Subcutaneous abdominal adipose tissue (tissue), 5 donors: ENCODE measurements at regions not wholly inside any gene's neighbourhood (a gene's known extent, or its start where the extent isn't known, plus 50 kb on each side); places are given as distances from the start of the nearest gene placed in this dataset.

Source experiments
- H3K27ac ChIP-seq: one replicate; pipeline ENCODE4 v1.7.0; 2013; ENCODE audit warnings: low read depth, mild to moderate bottlenecking, inconsistent platforms, low read length, moderate library complexity
- H3K27me3 ChIP-seq, 5 donors: one replicate each; pipeline ENCODE4 v1.7.0; 2013; ENCODE audit warnings: low read length in 5 of 5, inconsistent platforms in 1 of 5; ENCODE audit not compliant: control insufficient read depth in 5 of 5, insufficient read depth in 4 of 5
- H3K36me3 ChIP-seq, 5 donors: one replicate each; pipeline ENCODE4 v1.7.0; 2013; ENCODE audit warnings: low read length in 5 of 5; ENCODE audit not compliant: control insufficient read depth in 5 of 5, insufficient read depth in 5 of 5
- H3K4me1 ChIP-seq, 5 donors: one replicate each; pipeline ENCODE4 v1.7.0; 2013; ENCODE audit warnings: low read length in 5 of 5, mild to moderate bottlenecking in 3 of 5, moderate library complexity in 1 of 5; ENCODE audit not compliant: control insufficient read depth in 5 of 5, insufficient read depth in 5 of 5
- H3K4me3 ChIP-seq, 5 donors: one replicate each; pipeline ENCODE4 v1.7.0; 2013; ENCODE audit warnings: low read length in 5 of 5, low read depth in 1 of 5
- H3K9ac ChIP-seq, 5 donors: one replicate each; pipeline ENCODE4 v1.7.0; 2013; ENCODE audit warnings: low read length in 5 of 5, mild to moderate bottlenecking in 4 of 5, moderate library complexity in 3 of 5
- H3K9me3 ChIP-seq, 5 donors: one replicate each; pipeline ENCODE4 v1.7.0; 2013; ENCODE audit warnings: low read length in 5 of 5; ENCODE audit not compliant: control insufficient read depth in 5 of 5
- donor health status: healthy.
- donor health status: healthy.
- donor health status: healthy.
- donor health status: healthy.
- donor health status: healthy.

GRCh38 chr15:70241561-70242320 is 144.0 kb upstream of the TLE3 start:
- no peaks in the 10 kb centered on the region for H3K27me3 ChIP-seq
- H3K36me3 ChIP-seq: no peaks in the 10 kb centered on the region
- peaks cover 0 to 14% (median 6%) of the 10 kb centered on the region in 5 donors for H3K4me1 ChIP-seq
- no peak overlapping the region for H3K9ac ChIP-seq
- H3K9me3 ChIP-seq: no peaks in the 10 kb centered on the region
- H3K27ac ChIP-seq: no peak overlapping the region
- no peak overlapping the region for H3K4me3 ChIP-seq

GRCh38 chr15:70240820-70241430 is 143.2 kb upstream of the TLE3 start:
- Histone ChIP-seq H3K4me3 (no peak overlapping the region), H3K9ac (no peak overlapping the region), H3K4me1 (peaks cover 0 to 6% (median 0%) of the 10 kb centered on the region in 5 donors), H3K9me3 (no peaks in the 10 kb centered on the region), H3K27ac (no peak overlapping the region), H3K36me3 (no peaks in the 10 kb centered on the region), H3K27me3 (no peaks in the 10 kb centered on the region)

- Histone ChIP-seq H3K4me1 (peaks cover 0 to 2% (median 0%) of the 10 kb centered on the region in 5 donors), H3K9ac (no peak overlapping the region), H3K27ac (no peak overlapping the region), H3K4me3 (no peak overlapping the region), H3K9me3 (no peaks in the 10 kb centered on the region), H3K27me3 (no peaks in the 10 kb centered on the region), H3K36me3 (no peaks in the 10 kb centered on the region)
Measured at GRCh38 chr15:70240082-70240481, 142.4 kb upstream of the TLE3 start.

GRCh38 chr15:70238917-70239316 is 141.2 kb upstream of the TLE3 start:
- H3K9me3 ChIP-seq: no peaks in the 10 kb centered on the region
- H3K36me3 ChIP-seq: no peaks in the 10 kb centered on the region
- H3K27me3 ChIP-seq: no peaks in the 10 kb centered on the region
- H3K4me1 ChIP-seq: no peaks in the 10 kb centered on the region
- H3K4me3 ChIP-seq: no peak overlapping the region
- H3K9ac ChIP-seq: no peak overlapping the region
- H3K27ac ChIP-seq: no peak overlapping the region

- no peaks in the 10 kb centered on the region for H3K27me3 ChIP-seq
- H3K4me3 ChIP-seq: no peak overlapping the region
- H3K36me3 ChIP-seq: no peaks in the 10 kb centered on the region
- no peaks in the 10 kb centered on the region for H3K4me1 ChIP-seq
- no peaks in the 10 kb centered on the region for H3K9me3 ChIP-seq
- no peak overlapping the region for H3K9ac ChIP-seq
- no peak overlapping the region for H3K27ac ChIP-seq
Measured at GRCh38 chr15:70237626-70238025, 139.9 kb upstream of the TLE3 start.

GRCh38 chr15:70236341-70237086 is 138.8 kb upstream of the TLE3 start:
- H3K27ac ChIP-seq: no peak overlapping the region
- H3K36me3 ChIP-seq: no peaks in the 10 kb centered on the region
- no peak overlapping the region for H3K9ac ChIP-seq
- no peaks in the 10 kb centered on the region for H3K4me1 ChIP-seq
- no peak overlapping the region for H3K4me3 ChIP-seq
- no peaks in the 10 kb centered on the region for H3K27me3 ChIP-seq
- peaks cover 0 to 9% (median 2%) of the 10 kb centered on the region in 5 donors for H3K9me3 ChIP-seq

GRCh38 chr15:70235347-70235746 is 137.6 kb upstream of the TLE3 start:
- Histone ChIP-seq H3K4me1 (no peaks in the 10 kb centered on the region), H3K9ac (no peak overlapping the region), H3K9me3 (peaks cover 0 to 11% (median 6%) of the 10 kb centered on the region in 5 donors)

GRCh38 chr15:70234256-70234905 is 136.7 kb upstream of the TLE3 start:
- H3K36me3 ChIP-seq: no peaks in the 10 kb centered on the region
- no peak overlapping the region for H3K4me3 ChIP-seq
- peaks cover 0 to 11% (median 6%) of the 10 kb centered on the region in 5 donors for H3K9me3 ChIP-seq
- H3K27ac ChIP-seq: no peak overlapping the region
- H3K4me1 ChIP-seq: no peaks in the 10 kb centered on the region
- H3K9ac ChIP-seq: no peak overlapping the region
- H3K27me3 ChIP-seq: no peaks in the 10 kb centered on the region

More at GRCh38 chr15:70235347-70235746, 137.6 kb upstream of the TLE3 start:
- no peak overlapping the region for H3K27ac ChIP-seq
- no peak overlapping the region for H3K4me3 ChIP-seq
- no peaks in the 10 kb centered on the region for H3K36me3 ChIP-seq
- no peaks in the 10 kb centered on the region for H3K27me3 ChIP-seq

GRCh38 chr15:70231484-70231883 is 133.8 kb upstream of the TLE3 start:
- Histone ChIP-seq H3K9me3 (peaks cover 0 to 11% (median 6%) of the 10 kb centered on the region in 5 donors), H3K27me3 (no peaks in the 10 kb centered on the region), H3K36me3 (no peaks in the 10 kb centered on the region), H3K4me1 (no peaks in the 10 kb centered on the region), H3K27ac (no peak overlapping the region), H3K4me3 (no peak overlapping the region), H3K9ac (no peak overlapping the region)
